Stimulated activated CD8-positive, alpha-beta memory T cell treated with anti-CD3 and anti-CD28 coated beads, Interleukin-15, amount 100 ng/mL, for 4 hours (primary cell): ENCODE measurements at regions not wholly inside any gene's neighbourhood (a gene's known extent, or its start where the extent isn't known, plus 50 kb on each side); places are given as distances from the start of the nearest gene placed in this dataset.

Experiments used
- DNase-seq, 2 donors: peaks; one replicate each; pipeline ENCODE4 v3.0.0-alpha.2; 2020; ENCODE audit warnings: low read depth in 2 of 2

DNA sequence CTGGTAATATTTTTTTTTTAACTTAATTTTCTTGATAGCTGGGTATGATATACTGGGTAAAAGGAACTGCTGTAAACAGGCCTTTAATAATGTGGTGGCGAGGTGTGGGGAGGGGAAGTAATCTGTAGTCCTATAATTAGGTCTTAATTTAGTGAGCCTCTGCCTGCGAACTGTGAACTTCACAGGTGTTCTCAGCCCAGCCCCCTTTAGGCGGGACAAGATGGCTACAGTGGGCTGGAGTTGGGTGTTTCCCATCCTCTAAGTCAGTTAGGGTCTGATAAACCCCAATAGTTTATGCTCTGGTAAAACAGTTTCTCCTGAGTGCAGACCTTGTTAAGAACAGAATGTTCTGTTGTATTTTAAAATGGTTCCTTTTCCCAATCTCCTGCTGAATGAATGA, 97.6 kb upstream of the SERP2 start:
- no peak for DNase-seq

GRCh38 chr13:44277459-44277858, 96.2 kb upstream of the SERP2 start:
- no peak for DNase-seq

GRCh38 chr13:44278166-44278565, 95.5 kb upstream of the SERP2 start:
- DNase-seq = no peak

DNA sequence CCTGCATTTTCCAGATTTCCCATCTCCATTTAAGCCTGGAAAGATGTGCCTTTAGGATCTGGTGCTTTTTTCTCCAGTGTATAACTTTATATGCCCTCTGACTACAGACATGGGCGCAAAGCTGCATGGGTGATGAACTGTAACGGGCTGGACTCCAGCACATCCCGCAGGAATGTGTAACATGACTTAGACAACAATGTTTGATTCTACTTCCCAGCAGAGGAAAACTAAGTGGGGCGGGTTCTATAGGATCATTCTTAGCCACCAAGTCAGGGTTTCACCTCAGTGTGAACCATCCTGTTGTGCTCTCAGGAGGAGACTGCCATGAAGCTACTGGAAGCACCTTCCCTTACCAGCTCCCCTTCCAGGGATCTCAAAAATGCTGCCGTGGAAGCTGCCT, 93.2 kb upstream of the SERP2 start:
- no peak for DNase-seq

GRCh38 chr13:44281252-44282000, 92.2 kb upstream of the SERP2 start:
- DNase-seq = no peak

DNA sequence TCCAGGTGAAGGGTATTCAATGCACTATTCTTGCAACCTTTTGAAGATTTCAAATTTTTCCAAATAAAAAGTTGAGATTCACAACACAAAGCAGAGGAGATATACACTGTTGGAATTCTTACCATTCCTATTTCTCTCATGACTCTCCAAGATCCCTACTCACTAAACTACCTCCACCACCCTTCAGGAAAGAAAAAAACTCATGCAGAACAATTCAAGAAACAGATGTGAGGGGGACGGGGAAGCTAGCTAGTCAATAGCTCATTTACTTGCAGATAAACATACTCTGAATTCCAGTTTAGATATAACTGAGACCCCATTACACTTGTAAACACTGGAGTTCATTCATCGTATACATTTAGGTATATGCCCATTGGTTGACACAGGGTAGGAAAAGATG, 90.0 kb upstream of the SERP2 start:
- no peak for DNase-seq

GRCh38 chr13:44287958-44288357, 85.7 kb upstream of the SERP2 start:
- DNase-seq = no peak

GRCh38 chr13:44292545-44292944, 81.1 kb upstream of the SERP2 start:
- DNase-seq = no peak

DNA sequence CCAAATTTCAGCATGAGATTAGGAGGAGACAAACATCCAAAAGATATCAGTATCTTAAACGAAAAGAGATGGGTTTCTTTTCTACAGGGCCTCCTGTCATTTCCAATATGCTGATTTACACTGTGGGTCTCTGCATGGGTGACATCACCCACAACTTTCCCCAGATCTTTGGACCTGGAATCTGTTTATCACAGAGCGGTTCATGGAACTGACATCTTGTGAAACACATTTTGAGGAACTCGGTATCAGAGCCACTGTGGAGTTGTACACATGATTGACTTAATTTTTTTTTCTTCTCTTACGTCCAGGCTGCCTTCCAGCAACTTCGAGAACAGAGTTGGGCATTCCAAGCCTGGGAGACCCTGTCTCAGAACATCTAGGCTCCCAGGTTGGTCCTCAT, 80.2 kb upstream of the SERP2 start:
- no peak for DNase-seq

DNA sequence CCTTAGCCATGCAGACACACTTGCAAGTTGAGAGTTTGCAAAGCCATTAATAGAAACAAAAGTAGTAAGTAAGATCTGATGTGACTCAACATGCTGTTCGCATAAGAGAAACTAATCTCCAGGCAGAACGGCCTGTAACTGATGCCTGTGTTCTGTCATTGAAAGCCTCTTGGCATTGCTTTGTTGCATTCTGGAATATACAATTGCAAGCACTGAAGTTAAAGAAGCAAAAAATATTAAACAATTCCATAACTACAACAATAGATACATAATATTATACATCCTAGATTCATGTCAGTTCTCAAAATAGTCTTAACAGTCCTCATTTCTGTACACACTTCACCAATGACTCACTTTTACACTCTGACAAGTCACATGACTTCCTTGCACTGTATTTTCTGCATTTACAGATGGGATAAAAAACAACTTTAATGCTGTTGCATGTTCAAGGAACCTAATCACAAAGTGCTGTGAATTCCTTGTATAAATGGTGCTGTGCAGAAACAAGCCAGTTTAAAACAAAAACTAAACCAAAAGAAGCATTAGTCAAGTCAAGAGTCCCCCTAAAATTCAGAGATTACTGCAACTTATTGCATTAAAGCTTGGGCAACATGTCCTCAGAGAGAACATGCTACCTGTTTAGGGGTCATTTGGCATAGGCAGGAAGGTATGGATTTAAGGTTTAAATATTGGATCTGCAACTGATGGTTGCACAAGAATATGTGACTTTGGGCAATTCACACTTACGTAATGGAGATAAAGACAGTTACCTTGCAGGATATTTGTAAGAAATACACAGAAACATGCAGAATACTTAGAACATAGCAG, 79.5 kb upstream of the SERP2 start:
- no peak for DNase-seq

GRCh38 chr13:44294876-44295275, 78.7 kb upstream of the SERP2 start:
- no peak for DNase-seq

DNA sequence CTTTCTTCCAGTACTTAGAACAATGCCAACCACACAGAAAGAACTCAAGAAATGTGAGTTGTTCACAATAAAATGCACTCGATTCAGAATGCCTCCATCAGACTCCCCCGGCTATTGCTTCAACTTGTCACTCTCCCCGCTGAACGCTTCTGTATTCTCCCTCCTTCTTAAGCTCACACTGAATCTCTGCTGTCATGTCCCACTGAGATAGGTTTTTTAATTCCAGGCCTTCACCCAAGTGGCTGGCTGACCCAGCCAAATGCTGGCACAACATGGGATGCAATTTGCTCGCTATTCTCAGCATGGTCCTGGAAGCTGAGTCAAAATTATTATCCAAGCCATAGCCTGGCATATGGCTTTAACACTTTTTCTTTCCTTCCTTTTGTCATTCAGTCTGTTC, 76.8 kb upstream of the SERP2 start:
- DNase-seq = no peak

DNA sequence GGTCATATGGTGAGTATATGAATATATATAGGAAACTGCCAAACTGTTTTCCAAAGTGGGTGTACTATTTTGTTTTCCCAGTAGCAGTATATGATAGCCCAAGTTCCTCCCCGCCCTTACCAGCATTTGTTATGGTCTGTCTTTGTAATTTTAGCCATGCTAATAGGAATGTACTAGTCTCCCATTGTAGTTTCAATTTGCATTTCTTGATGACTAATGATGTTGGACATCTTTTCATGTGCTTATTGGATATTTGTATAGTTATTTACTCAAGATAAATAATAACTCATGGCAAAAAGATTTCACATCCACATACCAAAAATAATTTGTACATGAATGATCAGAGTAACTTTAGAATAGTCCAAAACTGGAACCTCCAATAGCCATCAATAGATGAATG, 75.3 kb upstream of the SERP2 start:
- no peak for DNase-seq

DNA sequence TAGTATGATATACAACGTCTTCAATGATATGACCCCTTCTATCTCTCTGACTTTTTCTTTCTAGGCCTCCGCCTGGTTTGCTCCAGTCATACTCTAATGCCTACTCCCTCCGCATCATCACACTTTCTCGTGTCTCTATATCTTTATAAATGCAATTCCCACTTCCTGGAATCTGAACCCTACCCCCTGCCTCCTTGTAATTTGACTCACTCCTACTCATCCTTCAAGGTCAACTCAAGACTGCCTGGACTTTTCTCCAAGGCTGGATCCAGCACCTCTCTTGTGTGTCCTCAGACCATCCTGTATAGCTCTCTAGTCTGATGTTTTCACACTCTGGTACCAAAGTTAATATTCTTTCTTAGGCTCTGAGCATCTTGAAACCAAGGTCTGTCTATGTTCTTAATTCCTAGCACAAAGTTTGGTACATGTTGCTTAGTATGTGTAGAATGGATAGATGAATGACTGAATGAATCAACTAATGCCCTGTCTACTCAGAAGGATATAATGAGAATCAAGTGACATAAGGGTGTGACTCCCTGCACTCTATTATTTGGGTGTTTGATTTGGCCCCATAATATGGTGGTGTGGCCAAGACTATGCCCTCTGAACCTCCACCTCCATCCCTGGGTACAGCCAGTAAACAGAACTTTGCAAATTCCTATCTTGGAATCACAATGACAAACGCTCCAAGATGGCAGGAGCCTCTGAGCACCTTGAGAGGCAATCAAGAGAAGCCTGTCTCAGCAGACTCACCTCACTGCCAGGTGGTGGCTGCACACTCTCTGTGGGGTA, 74.3 kb upstream of the SERP2 start:
- DNase-seq = no peak

DNA sequence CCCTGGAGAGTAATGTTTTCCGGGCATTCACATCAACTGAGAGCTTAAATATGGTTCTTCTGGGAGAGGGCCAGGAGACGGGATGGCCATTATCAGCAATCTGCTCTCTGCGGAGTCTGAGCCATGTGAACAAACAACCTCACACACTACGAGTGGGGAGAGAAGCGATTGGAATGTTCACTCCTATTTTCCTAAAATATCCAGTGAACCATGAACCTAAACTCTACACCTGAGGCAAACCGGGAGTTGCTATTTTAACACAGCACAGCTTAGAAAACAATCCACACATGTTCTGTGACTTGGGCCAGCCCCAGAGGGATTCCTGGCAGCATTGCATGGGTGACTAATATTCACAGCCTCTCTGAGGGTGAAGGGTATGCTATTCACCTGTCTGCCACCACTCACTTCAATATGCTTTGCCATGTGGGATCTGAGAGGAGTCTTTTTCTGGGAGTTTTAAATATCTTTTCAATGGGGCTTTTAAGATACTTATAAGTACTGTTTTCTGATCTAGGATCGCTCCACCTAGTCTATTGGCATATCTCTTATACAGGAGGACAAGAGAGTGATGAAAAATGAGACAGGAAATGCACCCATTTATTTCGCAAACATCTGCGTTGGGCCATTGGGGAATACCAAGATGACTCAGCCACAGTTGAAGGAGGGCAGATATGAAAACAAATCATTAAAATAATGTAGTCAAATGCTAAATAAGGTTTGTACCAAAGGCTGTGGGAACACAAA, 72.6 kb upstream of the SERP2 start:
- DNase-seq = no peak

DNA sequence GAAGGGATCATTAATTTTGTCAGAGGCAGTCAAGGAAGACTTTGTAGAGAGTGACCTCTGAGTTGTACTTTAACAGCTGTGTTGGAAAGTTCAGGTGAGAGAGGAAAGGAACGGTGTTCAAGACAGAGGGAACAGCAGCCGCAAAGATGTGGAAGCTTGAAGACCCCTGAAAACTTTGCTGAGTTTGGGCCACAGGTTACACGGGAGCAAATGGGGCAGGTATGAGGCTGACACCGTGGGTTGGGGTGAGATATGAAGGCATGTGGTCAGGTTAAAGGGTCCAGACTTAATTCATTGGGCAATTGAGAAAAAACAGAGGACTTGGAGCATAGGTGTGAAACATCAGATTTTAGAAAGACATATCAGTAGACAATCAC, 72.0 kb upstream of the SERP2 start:
- no peak for DNase-seq

GRCh38 chr13:44302233-44302632, 71.4 kb upstream of the SERP2 start:
- no peak for DNase-seq

DNA sequence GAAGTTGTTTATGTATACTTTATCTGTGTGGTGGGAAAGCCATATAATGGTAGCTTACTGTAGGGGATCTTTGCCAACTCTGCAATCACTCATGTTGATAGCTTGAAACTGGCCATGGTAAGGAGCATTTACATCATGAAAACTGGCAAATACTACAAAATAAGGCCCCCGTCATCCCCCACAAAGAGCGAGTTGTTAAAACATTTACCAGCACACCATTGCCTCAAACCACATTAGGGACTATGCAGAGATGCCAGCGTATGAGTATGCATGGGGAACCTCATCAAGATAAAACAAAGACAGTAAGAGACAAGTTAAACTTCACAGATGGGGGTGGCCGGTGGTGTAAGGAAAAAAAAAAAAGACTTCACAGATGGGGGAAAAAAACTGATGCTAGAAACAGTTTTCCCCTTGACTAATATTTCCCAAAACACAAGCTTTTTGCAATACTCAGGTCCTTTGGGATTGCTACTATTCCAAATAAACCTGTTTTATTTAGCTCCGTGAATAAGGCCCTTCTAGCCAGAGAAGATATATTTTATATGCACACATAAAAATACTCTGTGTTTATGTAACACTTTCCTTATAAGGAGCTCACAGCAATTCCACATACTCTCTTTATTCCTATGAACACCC, 70.6 kb upstream of the SERP2 start:
- DNase-seq = no peak

- no peak for DNase-seq
Observed at GRCh38 chr13:44303681-44304432, 69.8 kb upstream of the SERP2 start.

DNA sequence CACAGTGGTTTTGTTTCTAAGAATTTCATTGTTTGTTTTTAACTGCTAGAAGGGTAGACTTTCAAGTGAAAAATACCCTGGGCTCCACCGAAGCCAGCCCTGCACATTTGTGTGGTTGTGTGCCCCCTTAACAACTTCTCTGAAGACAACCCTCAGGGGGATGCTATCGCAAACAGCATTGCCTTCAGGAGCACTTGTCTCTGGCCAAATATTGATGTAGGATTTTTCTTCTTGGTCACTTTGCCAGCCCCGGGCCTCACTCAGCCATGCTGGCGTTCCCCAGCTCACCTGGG, 69.2 kb upstream of the SERP2 start:
- no peak for DNase-seq

- DNase-seq = no peak
Observed at GRCh38 chr13:44305286-44305685, 68.3 kb upstream of the SERP2 start.
